Parathyroid adenoma (tissue), 2 donors: ENCODE measurements at regions not wholly inside any gene's neighbourhood (a gene's known extent, or its start where the extent isn't known, plus 50 kb on each side); places are given as distances from the start of the nearest gene placed in this dataset.

Experiments used
- H2AFZ ChIP-seq: fragments of 300-600 bp; sonication (generic); one replicate; pipeline ENCODE4 v1.7.0; 2017; ENCODE audit warnings: antibody characterized with exemption, mild to moderate bottlenecking
- H3K27ac ChIP-seq: fragments of 300-600 bp; sonication (generic); one replicate; pipeline ENCODE4 v1.7.0; 2017
- H3K27me3 ChIP-seq: fragments of 300-600 bp; sonication (generic); one replicate; pipeline ENCODE4 v1.7.0; 2017; ENCODE audit warnings: low read length; ENCODE audit not compliant: control insufficient read depth, insufficient read depth
- H3K36me3 ChIP-seq: fragments of 300-600 bp; sonication (generic); one replicate; pipeline ENCODE4 v1.7.0; 2017; ENCODE audit warnings: low read length; ENCODE audit not compliant: control insufficient read depth, insufficient read depth
- H3K4me1 ChIP-seq: fragments of 300-600 bp; sonication (generic); one replicate; pipeline ENCODE4 v1.7.0; 2017; ENCODE audit warnings: control low read depth
- H3K4me2 ChIP-seq: fragments of 300-600 bp; sonication (generic); one replicate; pipeline ENCODE4 v1.7.0; 2017; ENCODE audit warnings: low read length
- H3K4me3 ChIP-seq: fragments of 300-600 bp; sonication (generic); one replicate; pipeline ENCODE4 v1.7.0; 2017; ENCODE audit warnings: low read depth, low read length
- H3K79me2 ChIP-seq: fragments of 300-600 bp; sonication (generic); one replicate; pipeline ENCODE4 v1.7.0; 2017; ENCODE audit warnings: control low read depth
- H3K9ac ChIP-seq: fragments of 300-600 bp; sonication (generic); one replicate; pipeline ENCODE4 v1.7.0; 2017; ENCODE audit warnings: mild to moderate bottlenecking
- H3K9me3 ChIP-seq: fragments of 300-600 bp; sonication (generic); one replicate; pipeline ENCODE4 v1.7.0; 2017; ENCODE audit warnings: low read length; ENCODE audit not compliant: control insufficient read depth
- TF ChIP-seq, protein P1 (sequence below): fragments of 300-600 bp; sonication (generic); IDR thresholded peaks from one replicate; pipeline ENCODE4 v1.7.0; 2017; ENCODE audit warnings: antibody characterized with exemption, mild to moderate bottlenecking
- donor health status: primary hyperparathyroidism.

- H3K4me1 ChIP-seq: no peaks in the 10 kb centered on the region
- no peak overlapping the region for H2AFZ ChIP-seq
- no peaks in the 10 kb centered on the region for H3K36me3 ChIP-seq
Observed at GRCh38 chr20:56810141-56810540, 181.0 kb downstream of the TFAP2C start.

DNA sequence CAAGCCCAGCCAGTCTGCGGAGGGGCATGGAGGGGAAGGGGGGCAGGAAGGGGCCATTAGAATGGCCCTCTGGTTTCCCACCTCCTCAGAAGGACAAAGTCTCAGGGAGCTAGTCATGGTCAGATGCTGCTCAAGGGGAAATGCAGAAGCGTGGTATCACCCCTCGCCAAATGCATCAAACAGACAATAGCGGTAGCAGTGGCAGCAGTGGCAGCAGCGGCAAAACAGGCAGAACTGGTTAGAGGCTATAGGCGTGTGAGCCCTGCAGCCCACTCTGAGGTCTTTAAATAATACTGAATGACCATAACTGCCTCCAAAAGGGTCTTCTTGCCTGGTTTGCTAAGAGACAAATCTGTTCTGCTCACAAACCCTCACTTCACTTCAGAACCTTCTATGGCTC lies 186.7 kb downstream of the TFAP2C start:
- Histone ChIP-seq H3K4me1 (no peaks in the 10 kb centered on the region), H3K9me3 (no peaks in the 10 kb centered on the region), H2AFZ (no peak overlapping the region), H3K4me2 (no peak overlapping the region), H3K9ac (no peak overlapping the region), H3K27me3 (no peaks in the 10 kb centered on the region), H3K4me3 (no peak overlapping the region), H3K79me2 (no peaks in the 10 kb centered on the region), H3K27ac (no peak overlapping the region), H3K36me3 (no peaks in the 10 kb centered on the region)
- TF ChIP-seq, protein P1, sequence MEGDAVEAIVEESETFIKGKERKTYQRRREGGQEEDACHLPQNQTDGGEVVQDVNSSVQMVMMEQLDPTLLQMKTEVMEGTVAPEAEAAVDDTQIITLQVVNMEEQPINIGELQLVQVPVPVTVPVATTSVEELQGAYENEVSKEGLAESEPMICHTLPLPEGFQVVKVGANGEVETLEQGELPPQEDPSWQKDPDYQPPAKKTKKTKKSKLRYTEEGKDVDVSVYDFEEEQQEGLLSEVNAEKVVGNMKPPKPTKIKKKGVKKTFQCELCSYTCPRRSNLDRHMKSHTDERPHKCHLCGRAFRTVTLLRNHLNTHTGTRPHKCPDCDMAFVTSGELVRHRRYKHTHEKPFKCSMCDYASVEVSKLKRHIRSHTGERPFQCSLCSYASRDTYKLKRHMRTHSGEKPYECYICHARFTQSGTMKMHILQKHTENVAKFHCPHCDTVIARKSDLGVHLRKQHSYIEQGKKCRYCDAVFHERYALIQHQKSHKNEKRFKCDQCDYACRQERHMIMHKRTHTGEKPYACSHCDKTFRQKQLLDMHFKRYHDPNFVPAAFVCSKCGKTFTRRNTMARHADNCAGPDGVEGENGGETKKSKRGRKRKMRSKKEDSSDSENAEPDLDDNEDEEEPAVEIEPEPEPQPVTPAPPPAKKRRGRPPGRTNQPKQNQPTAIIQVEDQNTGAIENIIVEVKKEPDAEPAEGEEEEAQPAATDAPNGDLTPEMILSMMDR: no peak

More at GRCh38 chr20:56810141-56810540, 181.0 kb downstream of the TFAP2C start:
- Histone ChIP-seq H3K9ac (no peak overlapping the region), H3K4me3 (no peak overlapping the region), H3K79me2 (no peaks in the 10 kb centered on the region), H3K27me3 (no peaks in the 10 kb centered on the region), H3K4me2 (no peak overlapping the region), H3K9me3 (no peaks in the 10 kb centered on the region), H3K27ac (no peak overlapping the region)
- TF ChIP-seq, protein P1: no peak

DNA sequence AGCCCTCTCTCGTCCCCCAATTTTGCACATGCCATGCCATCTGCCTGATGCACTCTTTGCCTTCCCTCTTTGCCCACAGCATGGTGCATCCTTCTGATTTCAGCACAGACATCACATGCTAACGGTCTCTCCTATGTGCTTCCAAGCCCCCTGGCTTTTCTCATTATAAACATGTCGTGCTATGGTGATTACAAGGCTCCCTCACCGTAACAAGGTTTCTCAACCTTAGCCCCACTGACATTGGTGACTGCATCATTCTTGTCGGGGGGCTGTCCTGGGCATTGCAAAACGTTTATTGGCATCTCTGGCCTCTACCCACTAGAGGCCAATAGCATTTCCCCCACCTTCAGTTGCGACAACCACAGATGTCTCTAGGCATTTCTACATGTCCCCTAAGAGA lies 187.2 kb downstream of the TFAP2C start:
- no peak overlapping the region for H3K27ac ChIP-seq
- H3K9ac ChIP-seq: no peak overlapping the region
- no peaks in the 10 kb centered on the region for H3K9me3 ChIP-seq
- TF ChIP-seq, protein P1: no peak
- no peaks in the 10 kb centered on the region for H3K27me3 ChIP-seq
- H3K36me3 ChIP-seq: no peaks in the 10 kb centered on the region
- H2AFZ ChIP-seq: no peak overlapping the region
- H3K4me1 ChIP-seq: no peaks in the 10 kb centered on the region
- H3K4me3 ChIP-seq: no peak overlapping the region
- H3K79me2 ChIP-seq: no peaks in the 10 kb centered on the region
- no peak overlapping the region for H3K4me2 ChIP-seq

DNA sequence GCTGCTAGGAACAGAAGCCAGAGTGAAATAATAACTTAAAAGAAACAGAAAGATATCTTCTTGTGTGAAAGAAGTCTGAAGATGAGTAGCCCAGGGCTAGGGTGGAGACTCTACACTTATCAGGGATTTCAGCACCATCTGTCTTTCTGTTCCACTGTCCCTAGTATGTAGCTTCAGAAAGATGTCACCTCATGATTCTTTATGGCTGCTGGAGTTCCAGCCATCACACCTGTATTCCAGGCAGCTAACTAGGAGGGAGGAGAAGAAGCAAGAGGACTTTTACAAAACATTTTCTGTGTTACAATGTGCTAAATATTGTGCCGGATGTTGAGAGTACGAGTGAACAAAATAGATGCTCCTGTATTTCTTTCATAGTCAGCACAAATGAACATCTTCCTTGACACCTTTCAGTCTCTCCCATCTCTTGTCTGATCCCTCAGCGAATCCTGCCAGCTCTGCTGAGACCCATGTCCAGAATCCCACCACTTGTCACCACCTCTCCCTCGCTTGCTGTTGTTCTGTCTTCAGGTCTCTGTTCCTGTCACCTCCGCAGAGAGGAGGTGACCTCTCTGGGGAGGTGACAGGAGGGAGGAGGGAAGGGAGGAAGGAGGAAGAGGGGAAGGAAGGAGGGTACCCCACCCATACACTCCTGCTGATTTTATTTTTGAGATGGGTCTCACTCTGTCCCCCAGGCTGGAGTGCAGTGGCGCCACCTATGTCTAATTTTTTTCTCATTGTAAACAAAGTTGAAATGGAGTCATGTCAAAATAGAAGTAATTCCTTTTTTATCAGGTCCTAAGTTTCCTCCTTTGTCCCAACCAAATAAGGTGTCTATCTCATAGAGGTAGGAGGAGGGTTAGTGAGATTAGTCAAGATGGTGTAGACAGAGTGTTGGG lies 188.9 kb downstream of the TFAP2C start:
- no peak overlapping the region for H3K27ac ChIP-seq
- no peak overlapping the region for H3K9ac ChIP-seq
- H3K4me3 ChIP-seq: no peak overlapping the region
- no peaks in the 10 kb centered on the region for H3K4me1 ChIP-seq
- TF ChIP-seq, protein P1: no peak
- H3K4me2 ChIP-seq: no peak overlapping the region
- H3K79me2 ChIP-seq: no peaks in the 10 kb centered on the region
- H3K9me3 ChIP-seq: no peaks in the 10 kb centered on the region
- H2AFZ ChIP-seq: no peak overlapping the region
- H3K27me3 ChIP-seq: no peaks in the 10 kb centered on the region
- no peaks in the 10 kb centered on the region for H3K36me3 ChIP-seq

DNA sequence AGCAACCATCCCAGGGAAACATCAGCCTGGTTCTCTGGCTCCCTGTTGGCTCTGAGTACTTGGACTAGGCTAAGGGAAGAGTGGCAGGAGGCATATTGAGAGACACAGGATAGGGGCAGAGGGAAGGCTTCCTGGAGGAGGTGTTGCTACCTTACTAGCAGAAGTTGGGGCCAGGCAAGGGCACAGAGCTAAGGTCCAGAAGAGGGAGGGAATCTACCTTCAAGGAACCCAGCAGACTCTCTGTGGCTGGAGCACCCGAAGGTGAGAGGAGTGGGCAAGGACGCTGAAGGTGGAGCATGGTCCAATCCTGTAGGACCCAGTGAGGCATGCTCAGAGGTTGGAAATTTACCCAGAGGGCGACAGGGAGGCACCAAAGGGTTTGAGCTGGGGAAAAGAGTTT lies 191.9 kb downstream of the TFAP2C start:
- Histone ChIP-seq H2AFZ (no peak overlapping the region), H3K9me3 (no peaks in the 10 kb centered on the region), H3K4me1 (no peaks in the 10 kb centered on the region), H3K36me3 (no peaks in the 10 kb centered on the region), H3K79me2 (no peaks in the 10 kb centered on the region), H3K27me3 (no peaks in the 10 kb centered on the region), H3K9ac (no peak overlapping the region), H3K4me3 (no peak overlapping the region), H3K27ac (no peak overlapping the region), H3K4me2 (no peak overlapping the region)
- TF ChIP-seq, protein P1: no peak
